K562 (cell line): ENCODE measurements at regions not wholly inside any gene's neighbourhood (a gene's known extent, or its start where the extent isn't known, plus 50 kb on each side); places are given as distances from the start of the nearest gene placed in this dataset.

Source experiments
- ATAC-seq: fragments of 200-7000 bp; cut with Tn5 transposase; 3 replicates; pipeline ENCODE4 v1.9.1; 2020; ENCODE audit warnings: moderate library complexity
- BruUV-seq: library from RNA; stranded (reverse); fragments of 400-500 nt; replicated peaks from 2 replicates; lab custom pipeline; 2021; lab: Mats Ljungman, UMichigan
- CTCF ChIA-PET: fragments of 300-600 bp; formaldehyde crosslinking; extraction: SDS; loops from one replicate; lab custom pipeline; 2021; ENCODE audit warnings: low intra/inter-chr PET ratio; lab: Yijun Ruan, JAX
- POLR2A ChIA-PET: fragments of 300-600, 350-650 bp; sonication (Branson Sonifier 250); formaldehyde crosslinking; extraction: SDS; loops from one replicate; lab custom pipeline; 2021; ENCODE audit warnings: antibody characterized with exemption, inconsistent platforms; lab: Yijun Ruan, JAX
- DNase-seq, 4 experiments: peaks; one replicate each; pipeline versions ENCODE4 v3.0.0 to v3.0.0-alpha.2; 2011 to 2018; ENCODE audit warnings: low spot score in 3 of 4, mixed read lengths in 3 of 4; ENCODE audit errors: extremely low read depth in 1 of 4
- FAIRE-seq: peaks from 2 replicates; lab custom pipeline; 2011; peaks lifted over from hg19 to GRCh38; lab: Jason Lieb, UNC
- H2AFZ ChIP-seq: 2 replicates; pipeline ENCODE4 v1.6.0; 2011; ENCODE audit warnings: low read depth, low read length, control low read depth, inconsistent platforms
- H3K27ac ChIP-seq: fragments of 200-600 bp; 3 replicates; pipeline ENCODE4 v1.8.0; 2011; ENCODE audit warnings: low read depth, mild to moderate bottlenecking, control low read depth, inconsistent platforms, low read length, moderate library complexity, mixed read lengths; ENCODE audit errors: extremely low read depth
- H3K27me3 ChIP-seq, 2 experiments: fragments of 300-600 bp in 1 of 2; 2 replicates in 1 of 2; 3 replicates in 1 of 2; pipeline versions ENCODE4 v1.6.0 to v1.8.0; 2011; ENCODE audit warnings: inconsistent platforms in 2 of 2, low read length in 2 of 2, mild to moderate bottlenecking in 1 of 2, mixed read lengths in 1 of 2, moderate library complexity in 1 of 2; ENCODE audit not compliant: control insufficient read depth in 2 of 2, insufficient read depth in 2 of 2
- H3K36me3 ChIP-seq: fragments of 300-600 bp; 3 replicates; pipeline ENCODE4 v1.8.0; 2011; ENCODE audit warnings: mild to moderate bottlenecking, low read length, inconsistent platforms; ENCODE audit not compliant: control insufficient read depth, insufficient read depth
- H3K4me1 ChIP-seq, 2 experiments: fragments of 200-600 bp in 1 of 2; replicated peaks in 1 of 2; 2 replicates in 1 of 2; 3 replicates in 1 of 2; pipeline versions ENCODE4 v1.5.1 to v1.8.0; 2011; ENCODE audit warnings: inconsistent platforms in 2 of 2, low read length in 2 of 2, mild to moderate bottlenecking in 1 of 2, mixed read lengths in 1 of 2, moderate library complexity in 1 of 2; ENCODE audit not compliant: control insufficient read depth in 2 of 2, insufficient read depth in 2 of 2
- H3K4me2 ChIP-seq: 2 replicates; pipeline ENCODE4 v1.6.1; 2011; ENCODE audit warnings: low read length, control low read depth, inconsistent platforms, mixed read lengths; ENCODE audit not compliant: insufficient read depth
- H3K4me3 ChIP-seq: fragments of 200-600 bp; sonication (generic), shearing (Covaris generic); 2 replicates; pipeline ENCODE4 v1.5.1; 2016; ENCODE audit warnings: control low read depth, inconsistent platforms
- H3K79me2 ChIP-seq: fragments of 200-600 bp; 3 replicates; pipeline ENCODE4 v1.8.0; 2011; ENCODE audit warnings: low read length, inconsistent platforms; ENCODE audit not compliant: control insufficient read depth, insufficient read depth
- H3K9ac ChIP-seq, 2 experiments: 2 replicates each; pipeline versions ENCODE4 v1.6.0 to v1.6.1; 2011; ENCODE audit warnings: low read depth in 2 of 2, low read length in 2 of 2, control low read depth in 1 of 2, inconsistent platforms in 1 of 2, mild to moderate bottlenecking in 1 of 2, mixed read lengths in 1 of 2; ENCODE audit not compliant: insufficient read depth in 1 of 2
- H3K9me1 ChIP-seq: one replicate; pipeline ENCODE4 v1.6.0; 2011; ENCODE audit warnings: inconsistent platforms, mild to moderate bottlenecking, low read length, moderate library complexity; ENCODE audit not compliant: control insufficient read depth, insufficient read depth
- H3K9me3 ChIP-seq: replicated peaks from 2 replicates; pipeline ENCODE4 v1.5.1; 2011; ENCODE audit warnings: low read depth, low read length, inconsistent platforms; ENCODE audit not compliant: control insufficient read depth, insufficient read depth
- H4K20me1 ChIP-seq: replicated peaks from 2 replicates; pipeline ENCODE4 v1.6.1; 2011; ENCODE audit warnings: low read length, inconsistent platforms, mixed read lengths; ENCODE audit not compliant: control insufficient read depth, insufficient read depth
- ATF3 ChIP-seq, 2 experiments: fragments of 450-650 bp in 1 of 2; sonication (generic) in 1 of 2; formaldehyde crosslinking in 1 of 2; IDR thresholded peaks in 1 of 2; conservative IDR thresholded peaks in 1 of 2; 2 replicates each; pipeline versions ENCODE4 v1.6.1 to v1.8.1; 2016 to 2023; ENCODE audit warnings: mild to moderate bottlenecking in 2 of 2, moderate library complexity in 2 of 2, inconsistent platforms in 1 of 2, missing genetic modification reagents in 1 of 2
- BHLHE40 ChIP-seq: IDR thresholded peaks from 2 replicates; pipeline ENCODE4 v1.6.1; 2011; ENCODE audit warnings: low read length, improper control_type of control experiment
- ELF4 ChIP-seq: fragments of 450-650 bp; formaldehyde crosslinking; IDR thresholded peaks from 2 replicates; pipeline ENCODE4 v1.4.0; 2022; ENCODE audit warnings: missing genetic modification characterization
- ESRRA ChIP-seq: fragments of 450-650 bp; IDR thresholded peaks from 2 replicates; pipeline ENCODE4 v1.6.1; 2014; ENCODE audit warnings: low read depth, mild to moderate bottlenecking, moderate library complexity, borderline replicate concordance
- HLTF ChIP-seq: fragments of 450-650 bp; IDR thresholded peaks from 2 replicates; pipeline ENCODE4 v1.6.1; 2016
- JUN ChIP-seq, 2 experiments: sonication (generic) in 1 of 2; formaldehyde crosslinking in 1 of 2; IDR thresholded peaks; 2 replicates each; pipeline versions ENCODE4 v1.6.1 to v1.8.0; 2012 to 2022; ENCODE audit warnings: borderline replicate concordance in 2 of 2, mild to moderate bottlenecking in 2 of 2, improper control_type of control experiment in 1 of 2, low read depth in 1 of 2, low read length in 1 of 2, missing genetic modification reagents in 1 of 2
- MBD1 ChIP-seq: fragments of 250-450 bp; sonication (Bioruptor Pico); IDR thresholded peaks from 2 replicates; pipeline ENCODE4 v1.8.0; 2022; ENCODE audit warnings: inconsistent platforms
- PBX2 ChIP-seq, 2 experiments: IDR thresholded peaks in 1 of 2; conservative IDR thresholded peaks in 1 of 2; 2 replicates each; pipeline ENCODE4 v1.6.1; 2016; ENCODE audit warnings: low read depth in 2 of 2, mild to moderate bottlenecking in 1 of 2, missing compliant biosample characterization in 1 of 2, missing genetic modification characterization in 1 of 2, moderate library complexity in 1 of 2
- PCBP2 ChIP-seq: fragments of 200-400 bp; formaldehyde crosslinking; IDR thresholded peaks from 2 replicates; pipeline ENCODE4 v1.6.1; 2018; ENCODE audit warnings: low read length, low read depth, mild to moderate bottlenecking, moderate library complexity; ENCODE audit not compliant: poor library complexity, severe bottlenecking
- RAD51 ChIP-seq: fragments of 450-650 bp; IDR thresholded peaks from 2 replicates; pipeline ENCODE4 v1.7.1; 2016; ENCODE audit warnings: low read depth, mild to moderate bottlenecking, borderline replicate concordance
- SMARCC2 ChIP-seq: fragments of 450-650 bp; IDR thresholded peaks from 2 replicates; pipeline ENCODE4 v1.6.1; 2017; ENCODE audit warnings: antibody characterized with exemption, moderate library complexity, mild to moderate bottlenecking, low read depth
- SNRNP70 ChIP-seq: fragments of 200-400 bp; formaldehyde crosslinking; optimal IDR thresholded peaks from 2 replicates; pipeline ENCODE3; 2017; ENCODE audit warnings: low read depth, low read length
- SP2 ChIP-seq: IDR thresholded peaks from 2 replicates; pipeline ENCODE4 v1.6.1; 2011; ENCODE audit warnings: mild to moderate bottlenecking, low read depth, low read length, moderate library complexity; ENCODE audit not compliant: poor library complexity, severe bottlenecking; ENCODE audit errors: extremely low read depth
- ZNF79 ChIP-seq: fragments of 250-450 bp; sonication (Bioruptor Pico); IDR thresholded peaks from 2 replicates; pipeline ENCODE4 v1.4.0; 2020; ENCODE audit warnings: low read depth, mild to moderate bottlenecking, moderate library complexity
- WGBS: fragments of 100-300 bp; shearing (Covaris generic); methylation state at CpG from one replicate; pipeline ENCODE4 v1.1.6; 2016; ENCODE audit warnings: low coverage, mixed read lengths; ENCODE audit not compliant: insufficient coverage; ENCODE audit errors: missing lambda C conversion rate; 5-methylcytosine and 5-hydroxymethylcytosine counted together
- in situ Hi-C: fragments of 300-500 bp; cut with MboI; formaldehyde crosslinking; loops from 4 replicates; pipeline ENCODE4 v1.15.0; 2018; ENCODE audit warnings: inconsistent platforms, mixed read lengths
- intact Hi-C: fragments of 100-400 bp; cut with micrococcal nuclease; formaldehyde crosslinking; loops from 2 replicates; pipeline ENCODE4 v1.14.2; 2022

GRCh38 chr3:182738583-182739411, 54.5 kb upstream of the ATP11B start:
- Histone ChIP-seq H2AFZ (no peak overlapping the region), H4K20me1 (no peaks in the 10 kb centered on the region), H3K36me3 (no peaks in the 10 kb centered on the region), H3K9me3 (no peaks in the 10 kb centered on the region), H3K79me2 (no peaks in the 10 kb centered on the region), H3K27ac (no peak overlapping the region), H3K9ac (no peak overlapping the region; a peak in 1 of 4 replicates), H3K4me2 (no peak overlapping the region), H3K4me3 (no peak overlapping the region), H3K9me1 (no peaks in the 10 kb centered on the region), H3K4me1 (peaks cover 8 to 20% of the 10 kb centered on the region in 2 experiments), H3K27me3 (no peaks in the 10 kb centered on the region; a peak in 1 of 5 replicates)
- intact Hi-C loops (no loop called here), in situ Hi-C loops (no loop called here)
- DNase-seq (no peak), ATAC-seq (no peak; the same call in 1 of the 3 replicates), FAIRE-seq (no peak)
- 63% methylated on average over 6 of the region's 6 CpGs for WGBS
- no TSS peak for BruUV-seq
- CTCF ChIA-PET: no interaction called here
- POLR2A ChIA-PET: interaction anchor here (0.8 to 1.3 kb wide), 2 partner anchors 10 kb away, joined by 3 to 4 read pairs; no protein-coding TSS in a partner anchor
- TF ChIP-seq RAD51 (no peak), ATF3 (IDR thresholded peaks at IDR 0.05) (0 out of 2 replicates have a peak, but pooled peaks have one; percentile 37), ATF3 (CRISPR knock-in tag; conservative IDR thresholded peaks at IDR 0.05) (no peak), SMARCC2 (no peak), ZNF79 (no peak), MBD1 (CRISPR knock-in tag) (no peak), PCBP2 (no peak), ESRRA (no peak), HLTF (no peak), BHLHE40 (no peak), SNRNP70 (no peak), JUN (IDR thresholded peaks at IDR 0.05; ENCODE audit: borderline replicate concordance, low read depth, low read length) (no peak), JUN (CRISPR knock-in tag; IDR thresholded peaks at IDR 0.05; ENCODE audit: borderline replicate concordance) (no peak), SP2 (no peak), PBX2 (CRISPR knock-in tag; IDR thresholded peaks at IDR 0.05; ENCODE audit: low read depth) (no peak), PBX2 (tag; conservative IDR thresholded peaks at IDR 0.05; ENCODE audit: low read depth) (0 out of 2 replicates have a peak, but pooled peaks have one; percentile 30), ELF4 (no peak)
